Limb (tissue), 2 donors: ENCODE measurements at regions not wholly inside any gene's neighbourhood (a gene's known extent, or its start where the extent isn't known, plus 50 kb on each side); places are given as distances from the start of the nearest gene placed in this dataset.
"Not testable (repeated sequence)": the region's sequence is repeated elsewhere in the genome, so short reads cannot be mapped to it uniquely, and the experiment has no call there.

Source experiments
- DNase-seq, 2 donors: peaks; one replicate each; pipeline ENCODE4 v3.0.0-alpha.2; 2016; ENCODE audit errors: extremely low spot score in 2 of 2

DNA sequence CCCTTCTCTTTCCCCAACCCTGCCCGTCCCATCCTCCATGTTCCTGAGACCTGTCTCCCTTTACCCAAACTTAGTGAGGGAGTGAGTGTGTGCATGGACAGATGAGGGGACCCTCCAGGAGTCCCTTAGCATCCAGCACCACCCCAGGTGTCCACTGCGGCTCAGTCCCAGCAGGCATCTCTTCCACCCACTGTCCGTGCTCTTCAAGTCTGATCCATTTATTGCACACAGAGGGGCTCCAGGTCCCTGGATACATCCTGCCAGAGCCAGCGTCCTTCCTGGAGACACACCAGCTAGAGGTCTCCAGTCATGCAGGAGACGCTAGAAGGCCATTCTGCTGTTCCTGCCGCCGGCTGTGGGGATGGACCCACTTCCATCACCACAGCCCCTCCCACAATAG, 239.2 kb downstream of the ADGRD1 start:
- no peak for DNase-seq

DNA sequence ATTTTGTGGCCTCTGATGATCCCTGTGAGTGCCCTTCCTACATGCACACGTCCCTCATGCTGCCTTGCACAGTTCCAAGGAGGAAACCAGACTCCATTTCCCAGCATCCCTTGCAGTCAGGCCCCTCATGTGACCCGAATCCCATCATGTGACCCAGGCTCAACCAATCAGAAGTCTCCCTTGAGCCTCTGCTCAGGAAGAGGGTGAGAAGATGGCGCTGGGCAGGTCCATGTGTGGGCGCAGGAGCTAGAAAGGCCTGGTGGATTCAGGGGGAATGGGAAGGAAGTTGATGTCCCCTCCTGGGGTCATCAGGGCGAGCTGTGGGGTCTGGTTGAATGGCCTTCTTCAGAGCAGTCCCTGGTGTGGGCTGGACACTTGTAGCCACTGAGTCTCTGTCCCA, 240.5 kb downstream of the ADGRD1 start:
- no peak for DNase-seq

GRCh38 chr12:131195796-131196195, 242.1 kb downstream of the ADGRD1 start:
- DNase-seq: no peak

DNA sequence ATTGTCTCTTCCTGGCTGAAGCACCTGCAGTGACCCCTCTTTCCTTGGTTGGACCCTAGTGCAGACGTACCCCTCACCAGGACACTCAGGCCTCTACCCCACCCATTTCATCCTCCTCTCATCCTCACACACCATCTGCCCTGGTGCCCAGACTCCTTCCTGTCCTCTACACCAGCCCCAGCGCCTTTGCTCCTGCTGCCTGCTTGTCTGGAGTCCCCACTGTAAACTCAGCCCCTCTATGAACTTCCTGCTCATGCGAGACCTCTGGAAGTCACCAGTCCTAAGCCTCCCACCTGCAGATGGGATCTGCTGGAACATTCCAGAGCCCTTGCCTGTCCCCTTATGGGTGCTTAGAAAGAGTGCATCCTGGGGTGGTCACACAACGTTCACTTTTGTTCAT, 242.5 kb downstream of the ADGRD1 start:
- no peak for DNase-seq

DNA sequence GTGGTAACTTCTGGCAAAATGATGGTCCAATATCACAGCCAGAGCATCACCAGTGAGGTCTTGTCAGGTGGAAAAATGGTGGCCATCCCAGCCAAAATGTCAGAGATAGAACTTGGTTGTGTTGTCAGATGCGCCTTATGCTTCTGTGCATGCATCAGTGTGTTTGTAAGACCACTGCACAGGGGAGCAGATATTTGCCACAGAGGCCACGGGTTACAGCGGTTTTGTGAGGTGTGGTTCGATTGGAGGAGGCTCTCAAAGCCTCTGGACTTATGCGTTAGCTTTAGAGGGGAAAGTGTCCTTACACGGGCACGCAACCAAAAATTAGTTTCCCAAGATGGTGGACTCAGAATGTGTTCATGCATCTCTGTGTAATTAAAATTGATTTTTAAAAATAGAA, 243.8 kb downstream of the ADGRD1 start:
- no peak for DNase-seq

DNA sequence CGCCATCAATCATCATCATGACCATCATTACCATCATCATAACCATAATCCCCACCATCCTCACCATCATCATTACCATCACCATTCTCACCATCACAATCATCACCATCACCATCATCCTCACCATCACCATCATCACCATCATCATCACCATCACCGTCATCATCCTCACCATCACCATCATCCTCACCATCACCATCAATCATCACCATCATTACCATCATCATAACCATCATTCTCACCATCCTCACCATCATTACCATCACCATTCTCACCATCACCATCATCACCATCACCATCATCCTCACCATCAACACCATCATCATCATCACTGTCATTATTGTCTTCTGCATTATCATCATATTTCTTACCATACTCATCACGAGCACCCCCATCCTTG, 245.5 kb downstream of the ADGRD1 start:
- DNase-seq: no peak

DNA sequence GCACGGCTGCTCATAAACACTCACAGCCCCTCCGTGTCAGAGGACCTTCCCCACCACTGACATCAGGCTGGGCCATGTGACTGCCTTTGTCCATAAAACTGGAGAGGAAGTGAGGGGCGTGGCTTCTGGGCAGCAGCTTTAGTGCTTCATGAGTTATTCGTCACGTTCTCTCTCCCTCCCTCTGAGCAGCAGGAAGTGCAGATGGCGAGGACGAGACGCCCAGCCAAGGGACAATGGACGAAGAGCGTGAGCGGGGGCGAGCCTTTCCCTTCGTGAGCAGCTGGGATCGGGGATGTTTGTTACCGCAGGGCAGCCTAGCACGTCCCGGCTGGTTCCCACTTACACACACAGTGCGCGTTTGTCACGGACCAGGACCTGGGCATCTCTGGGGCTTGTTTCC, 248.2 kb downstream of the ADGRD1 start:
- not testable (repeated sequence) for DNase-seq

- no peak for DNase-seq
Observed at GRCh38 chr12:131202592-131203378, 249.1 kb downstream of the ADGRD1 start.

- no peak for DNase-seq
Observed at GRCh38 chr12:131203666-131204415, 250.1 kb downstream of the ADGRD1 start.

- DNase-seq: no peak
Observed at GRCh38 chr12:131204416-131205274, 250.9 kb downstream of the ADGRD1 start.

DNA sequence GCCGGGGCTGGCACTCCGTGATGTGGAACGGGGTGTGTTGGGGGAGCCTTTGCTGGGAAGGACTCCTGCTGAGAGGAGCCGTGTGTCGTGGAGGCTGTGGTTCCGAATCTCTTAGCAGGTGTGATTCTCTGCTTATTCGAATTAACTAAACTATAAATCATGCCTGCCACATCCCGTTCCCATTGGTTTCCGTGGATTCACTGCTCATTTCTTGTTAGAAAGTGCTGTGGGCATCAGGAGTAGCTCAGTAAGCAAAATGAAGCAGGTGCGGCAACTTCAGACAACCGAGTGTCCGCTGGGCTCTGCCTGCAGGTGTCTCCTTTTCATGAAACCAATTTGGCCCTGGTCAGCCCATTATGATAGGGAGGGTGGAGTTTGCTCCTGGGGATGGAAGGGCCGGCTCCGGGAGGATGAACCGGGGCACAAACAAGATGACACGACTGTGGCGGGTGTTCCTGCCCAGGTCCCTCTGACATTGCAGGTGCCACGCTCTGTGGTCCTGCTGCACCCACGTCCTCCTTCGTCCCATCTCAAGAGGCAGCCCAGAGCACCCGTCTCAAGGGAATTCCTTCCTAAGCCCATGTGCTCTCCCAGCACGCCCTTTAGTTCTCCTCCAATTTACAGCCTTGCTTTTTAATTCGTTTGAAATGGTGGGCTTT, 251.7 kb downstream of the ADGRD1 start:
- DNase-seq: not testable (repeated sequence)

DNA sequence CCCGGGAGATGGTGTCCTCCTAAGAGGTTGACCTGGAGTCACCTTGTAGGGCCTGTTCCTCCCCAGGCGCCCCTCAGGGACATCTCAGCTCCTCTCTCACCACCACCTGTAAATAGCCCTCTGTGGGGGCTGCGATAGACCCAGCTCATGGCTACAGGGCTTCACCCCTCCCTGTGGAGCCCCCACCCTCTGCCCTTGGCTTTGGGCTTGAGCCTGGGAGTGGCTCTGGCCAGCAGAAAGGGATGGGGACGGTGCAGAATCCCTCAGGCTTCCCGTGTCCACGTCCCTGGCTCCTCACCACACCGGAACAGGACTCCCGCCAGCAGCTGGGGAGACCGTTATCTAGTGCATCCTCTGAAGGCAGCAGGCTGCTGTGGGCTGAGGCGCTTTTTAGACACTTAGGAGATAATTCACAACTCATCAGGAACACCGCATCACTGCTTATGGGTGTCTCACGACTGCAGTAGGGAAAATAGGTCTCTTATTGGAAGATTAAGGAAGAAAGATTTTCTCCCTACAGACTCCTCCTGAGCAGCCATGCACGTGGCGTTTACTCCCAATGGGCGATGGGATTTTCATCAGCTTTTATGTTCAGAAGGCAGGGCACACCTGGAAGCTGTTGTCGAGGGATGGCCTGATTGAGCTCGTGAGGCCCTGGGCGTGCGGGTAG, 253.1 kb downstream of the ADGRD1 start:
- not testable (repeated sequence) for DNase-seq

DNA sequence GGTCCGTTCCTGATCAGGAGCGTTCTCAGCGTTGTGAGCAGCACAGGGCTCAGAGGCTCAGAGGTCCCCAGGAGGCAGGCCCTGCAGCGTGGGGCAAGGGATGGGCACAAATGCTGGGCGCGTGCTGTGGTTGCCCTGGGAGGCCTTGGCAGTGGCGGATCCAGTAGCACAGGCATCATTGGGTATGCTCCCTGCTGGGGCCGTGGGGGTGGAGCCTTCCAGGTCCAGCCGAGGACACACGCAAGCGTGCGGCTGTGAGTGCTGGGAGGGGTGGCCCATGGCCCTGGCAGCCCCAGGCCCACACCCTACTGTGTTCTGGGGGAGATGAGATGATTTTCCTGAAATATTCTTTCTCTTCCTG, 253.6 kb downstream of the ADGRD1 start:
- DNase-seq: not testable (repeated sequence)

- not testable (repeated sequence) for DNase-seq
Observed at GRCh38 chr12:131207841-131208240, 254.1 kb downstream of the ADGRD1 start.

DNA sequence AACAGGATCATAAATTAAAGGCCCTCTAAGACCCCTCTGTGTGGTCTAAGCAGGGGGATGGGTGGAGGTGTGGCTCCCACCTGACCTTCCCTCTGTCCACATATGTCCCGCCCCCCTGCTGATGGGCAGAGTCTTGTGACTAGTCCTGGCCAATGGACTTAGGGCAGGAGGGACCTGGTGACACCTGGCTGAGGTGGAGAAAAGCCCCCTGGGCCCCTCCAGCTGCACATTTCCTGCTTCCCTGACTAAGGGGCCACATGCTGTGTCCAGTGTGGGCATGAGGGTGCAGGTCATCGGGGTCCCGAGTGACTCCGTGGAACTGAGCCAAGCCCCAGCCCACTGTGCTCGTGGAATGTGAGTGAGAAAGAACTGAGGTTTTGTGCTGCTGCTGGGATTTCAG, 254.7 kb downstream of the ADGRD1 start:
- no peak for DNase-seq

GRCh38 chr12:131209082-131210070, 255.7 kb downstream of the ADGRD1 start:
- DNase-seq: no peak

DNA sequence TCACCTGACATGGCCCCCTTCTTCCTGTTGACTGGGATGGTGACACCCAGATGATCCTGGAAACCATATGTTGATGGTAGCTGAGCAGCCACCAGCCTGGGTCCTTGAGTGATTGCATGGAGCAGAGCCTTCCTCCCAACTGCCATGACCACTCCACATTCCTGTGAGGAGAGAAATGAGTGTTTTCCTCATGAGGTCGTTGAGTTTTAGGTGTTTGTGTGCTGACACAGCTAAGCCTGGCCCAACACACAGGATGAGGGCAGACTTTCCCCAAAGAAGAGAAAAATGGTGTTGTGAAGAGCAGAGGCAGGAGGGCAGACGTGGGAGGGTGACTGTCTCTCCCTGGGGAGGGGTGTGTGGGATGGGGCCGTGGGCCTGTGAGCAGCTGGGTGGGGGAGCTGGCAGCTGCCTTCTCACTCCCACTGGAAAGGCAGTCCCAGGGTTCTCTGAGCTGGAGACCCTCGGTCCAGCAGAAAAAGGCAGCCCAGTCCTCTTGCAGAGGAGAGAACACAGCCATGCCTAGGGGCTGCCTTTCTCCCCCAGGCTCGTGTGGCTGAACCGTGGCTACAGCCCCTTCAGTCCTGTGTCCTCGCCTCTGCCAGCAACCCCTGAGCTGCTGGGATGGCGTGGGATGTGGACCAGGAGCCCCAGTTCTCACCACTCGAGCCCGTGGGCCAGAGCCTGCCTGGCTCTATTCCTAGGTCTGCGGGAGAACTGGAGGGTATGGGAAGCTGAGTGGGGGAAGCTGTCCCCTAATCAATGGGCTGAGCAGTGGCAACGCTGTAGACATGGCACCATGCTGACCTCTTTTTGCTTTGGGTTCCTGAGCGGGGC, 257.0 kb downstream of the ADGRD1 start:
- DNase-seq: no peak

DNA sequence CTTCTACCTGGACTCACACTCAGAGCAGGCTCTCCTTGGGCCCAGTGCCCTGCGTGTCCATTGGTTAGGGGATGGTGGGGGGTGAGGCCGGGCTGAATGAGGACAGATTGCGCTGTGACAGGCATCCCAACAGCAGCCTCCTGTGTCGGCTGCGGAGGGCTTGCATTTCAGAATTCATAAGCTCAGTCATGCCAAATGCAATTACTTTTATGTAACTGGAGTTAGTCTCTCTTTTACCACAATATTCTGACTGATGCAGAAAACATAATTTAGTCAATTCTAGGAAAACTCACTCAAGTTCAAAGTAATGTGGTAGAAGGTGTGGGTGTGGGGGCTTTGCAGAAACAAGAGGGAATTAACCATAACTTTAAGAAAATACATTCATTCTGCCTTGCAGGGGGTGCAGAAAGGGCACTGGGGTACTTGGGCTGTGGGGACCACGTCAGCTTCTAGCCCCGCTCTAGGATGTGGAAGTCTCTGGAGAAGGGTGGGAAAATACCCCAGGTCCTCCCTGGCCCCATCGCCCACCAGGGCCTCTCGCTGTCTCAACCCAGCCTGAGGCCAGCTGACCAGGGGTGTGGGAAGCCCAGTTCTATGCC, 257.7 kb downstream of the ADGRD1 start:
- no peak for DNase-seq
